ENCODE measurements at regions not wholly inside any gene's neighbourhood (a gene's known extent, or its start where the extent isn't known, plus 50 kb on each side); places are given as distances from the start of the nearest gene placed in this dataset.
"Not testable (repeated sequence)": the region's sequence is repeated elsewhere in the genome, so short reads cannot be mapped to it uniquely, and the experiment has no call there.

GRCh38 chr2:37569131-37569823 is 102.2 kb downstream of the CDC42EP3 start:
- no peak for DNase-seq (ENCODE audit: low read depth in 3 of 3, low spot score in 1 of 3)

DNA sequence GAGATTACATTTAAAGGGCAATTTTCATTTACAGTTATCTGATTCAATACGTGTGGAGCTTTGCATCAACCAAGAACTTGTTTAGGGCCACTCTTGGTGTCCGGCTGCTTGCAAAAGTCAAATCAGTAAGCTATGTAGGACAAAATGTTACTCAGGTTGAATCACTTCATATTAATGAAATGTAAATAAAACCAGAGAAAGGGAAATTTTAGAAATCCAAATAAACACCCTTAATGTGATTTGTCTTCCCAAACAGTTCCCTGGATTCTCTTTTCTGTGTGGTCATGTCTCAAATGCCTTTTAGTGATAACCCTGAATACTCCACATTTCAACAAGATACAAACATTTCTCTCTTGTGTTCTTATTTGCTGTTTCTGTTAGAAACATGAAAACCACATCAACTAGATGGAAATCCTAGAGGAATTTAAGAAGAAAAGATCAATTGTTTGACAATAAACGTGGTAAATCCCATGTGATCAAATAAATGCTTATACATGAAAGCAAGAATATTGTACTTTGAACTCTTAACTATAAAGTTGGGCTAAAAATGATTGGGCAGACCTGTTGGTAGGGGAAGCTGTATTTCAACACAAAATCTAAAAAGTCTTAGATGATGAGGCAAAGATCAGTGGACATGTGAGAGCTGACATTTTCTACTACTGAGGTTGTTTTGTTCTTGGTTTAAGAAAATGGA is 101.3 kb downstream of the CDC42EP3 start:
- no peak for DNase-seq (ENCODE audit: low read depth in 3 of 3, low spot score in 1 of 3)

DNA sequence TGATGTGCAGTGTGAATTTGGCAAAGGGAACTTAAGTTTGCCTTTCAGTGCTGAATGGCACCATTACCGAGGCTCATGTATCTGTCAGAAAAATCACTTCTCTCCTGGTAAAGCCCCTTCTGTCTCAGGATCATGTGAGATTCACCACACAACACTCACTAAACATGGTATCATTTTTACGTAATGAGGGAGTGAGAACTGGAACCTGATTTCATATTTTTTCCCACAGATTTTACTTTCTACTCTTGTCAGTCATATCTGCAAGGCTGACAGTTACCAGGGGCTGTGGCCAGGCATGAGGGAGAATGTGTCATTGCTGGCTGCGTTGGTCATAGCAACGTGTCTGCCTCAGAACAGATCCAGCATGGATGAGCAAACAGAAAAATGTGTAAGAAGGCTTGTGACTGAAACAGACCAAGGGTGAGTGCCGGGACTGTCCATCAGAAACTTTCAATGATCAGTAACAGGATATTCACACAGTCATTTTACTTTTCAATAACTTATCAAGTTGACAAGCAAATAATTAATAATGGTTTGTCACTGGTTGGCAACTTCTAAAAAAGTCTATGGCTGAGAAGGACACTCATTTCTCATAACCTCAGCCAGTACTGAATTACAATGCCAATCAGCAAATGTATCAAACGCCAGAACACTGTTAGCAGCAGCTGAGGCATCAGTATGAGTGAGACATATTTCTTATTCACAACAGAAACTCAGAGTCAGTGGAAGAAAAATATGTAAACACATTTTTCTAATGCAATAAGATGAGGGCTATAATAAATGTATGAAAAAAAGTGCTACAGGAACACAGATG is 100.5 kb downstream of the CDC42EP3 start:
- DNase-seq (ENCODE audit: low read depth in 3 of 3, low spot score in 1 of 3) = no peak

GRCh38 chr2:37571587-37572136 is 99.8 kb downstream of the CDC42EP3 start:
- DNase-seq (ENCODE audit: low read depth in 3 of 3, low spot score in 1 of 3) = no peak

GRCh38 chr2:37573451-37574388 is 97.7 kb downstream of the CDC42EP3 start:
- no peak for DNase-seq (ENCODE audit: low read depth in 3 of 3, low spot score in 1 of 3)

- no peak for DNase-seq (ENCODE audit: low read depth in 3 of 3, low spot score in 1 of 3)
Observed at GRCh38 chr2:37575780-37576179, 95.7 kb downstream of the CDC42EP3 start.

DNA sequence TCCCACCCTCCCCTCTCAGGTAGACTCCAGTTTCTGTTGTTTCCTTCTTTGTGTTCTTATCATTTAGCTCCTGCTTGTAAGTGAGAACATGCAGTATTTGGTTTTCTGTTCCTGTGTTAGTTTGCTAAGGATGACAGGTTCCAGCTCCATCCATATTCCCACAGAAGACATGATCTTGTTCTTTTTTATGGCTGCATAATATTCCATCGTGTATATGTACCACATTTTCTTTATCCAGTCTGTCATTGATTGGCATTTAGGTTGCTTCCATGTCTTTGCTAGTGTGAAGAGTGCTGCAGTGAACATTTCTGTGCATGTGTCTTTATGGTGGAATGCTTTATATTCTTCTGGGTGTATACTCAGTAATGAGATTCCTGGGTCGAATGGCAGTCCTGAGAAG is 95.2 kb downstream of the CDC42EP3 start:
- not testable (repeated sequence) for DNase-seq (ENCODE audit: low read depth in 3 of 3, low spot score in 1 of 3)

GRCh38 chr2:37576831-37577230 is 94.6 kb downstream of the CDC42EP3 start:
- no peak for DNase-seq (ENCODE audit: low read depth in 3 of 3, low spot score in 1 of 3)

DNA sequence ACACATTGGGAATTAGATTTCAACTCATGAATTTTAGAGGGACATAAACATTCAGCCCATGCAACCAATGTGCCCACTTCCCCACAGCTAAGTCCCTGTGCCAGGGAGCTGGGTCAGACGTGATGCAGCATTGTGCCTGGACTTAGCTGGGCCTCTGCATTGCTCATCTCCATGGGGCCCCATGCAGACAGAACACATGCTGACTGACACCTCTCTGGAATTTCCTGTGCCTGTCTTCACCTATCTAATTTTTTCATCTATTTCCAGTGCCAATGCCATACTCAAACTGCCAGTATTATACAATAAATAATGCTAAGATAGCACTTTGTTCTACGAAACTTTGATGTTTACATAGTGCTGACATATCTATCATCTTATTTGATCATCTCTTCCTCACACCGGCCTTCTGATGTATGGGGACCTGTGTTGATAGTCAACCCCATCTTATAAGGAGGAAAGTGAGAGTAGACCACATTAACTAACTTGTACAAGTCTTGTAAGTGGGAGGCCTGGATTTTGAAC is 92.2 kb downstream of the CDC42EP3 start:
- DNase-seq (ENCODE audit: low read depth in 3 of 3, low spot score in 1 of 3) = no peak

DNA sequence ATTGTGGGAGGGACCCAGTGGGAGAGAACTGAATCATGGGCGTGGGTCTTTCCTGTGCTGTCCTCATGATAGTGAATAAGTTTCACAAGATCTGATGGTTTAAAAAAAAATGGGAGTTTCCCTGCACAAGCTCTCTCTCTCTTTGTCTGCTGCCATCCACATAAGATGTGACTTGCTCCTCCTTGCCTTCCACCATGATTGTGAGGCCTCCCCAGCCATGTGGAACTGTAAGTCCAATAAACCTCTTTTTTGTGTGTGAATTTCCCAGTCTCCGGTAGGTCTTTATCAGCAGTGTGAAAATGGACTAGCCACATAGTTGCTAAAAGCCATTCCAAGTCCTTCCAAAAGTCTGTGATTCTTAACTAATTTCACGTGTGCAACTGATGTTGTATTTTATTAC is 91.5 kb downstream of the CDC42EP3 start:
- DNase-seq (ENCODE audit: low read depth in 3 of 3, low spot score in 1 of 3) = not testable (repeated sequence)

DNA sequence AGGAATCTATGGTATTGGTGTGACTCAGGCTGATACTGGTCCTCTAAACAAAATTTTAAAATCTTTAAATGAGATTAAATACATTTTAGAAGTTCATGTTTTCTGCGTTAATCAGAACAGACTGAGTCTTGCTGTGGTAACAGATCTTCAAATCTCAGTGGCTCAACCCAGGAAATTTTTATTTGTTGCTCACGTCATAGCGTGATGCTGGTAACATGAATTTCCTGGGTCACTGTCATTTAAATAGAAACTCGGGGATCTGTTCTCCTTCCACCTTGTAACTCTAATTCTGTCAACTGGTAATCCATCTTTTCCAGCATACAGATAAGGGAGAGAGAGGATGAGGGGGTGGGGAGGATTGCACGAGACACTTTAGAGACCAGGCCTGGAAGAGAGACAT is 90.0 kb downstream of the CDC42EP3 start:
- DNase-seq (ENCODE audit: low read depth in 3 of 3, low spot score in 1 of 3) = no peak

- DNase-seq (ENCODE audit: low read depth in 3 of 3, low spot score in 1 of 3) = no peak
Observed at GRCh38 chr2:37582481-37583220, 88.8 kb downstream of the CDC42EP3 start.

- no peak for DNase-seq (ENCODE audit: low read depth in 3 of 3, low spot score in 1 of 3)
Observed at GRCh38 chr2:37583402-37583801, 88.0 kb downstream of the CDC42EP3 start.

- DNase-seq (ENCODE audit: low read depth in 3 of 3, low spot score in 1 of 3) = no peak
Observed at GRCh38 chr2:37583867-37584266, 87.6 kb downstream of the CDC42EP3 start.

DNA sequence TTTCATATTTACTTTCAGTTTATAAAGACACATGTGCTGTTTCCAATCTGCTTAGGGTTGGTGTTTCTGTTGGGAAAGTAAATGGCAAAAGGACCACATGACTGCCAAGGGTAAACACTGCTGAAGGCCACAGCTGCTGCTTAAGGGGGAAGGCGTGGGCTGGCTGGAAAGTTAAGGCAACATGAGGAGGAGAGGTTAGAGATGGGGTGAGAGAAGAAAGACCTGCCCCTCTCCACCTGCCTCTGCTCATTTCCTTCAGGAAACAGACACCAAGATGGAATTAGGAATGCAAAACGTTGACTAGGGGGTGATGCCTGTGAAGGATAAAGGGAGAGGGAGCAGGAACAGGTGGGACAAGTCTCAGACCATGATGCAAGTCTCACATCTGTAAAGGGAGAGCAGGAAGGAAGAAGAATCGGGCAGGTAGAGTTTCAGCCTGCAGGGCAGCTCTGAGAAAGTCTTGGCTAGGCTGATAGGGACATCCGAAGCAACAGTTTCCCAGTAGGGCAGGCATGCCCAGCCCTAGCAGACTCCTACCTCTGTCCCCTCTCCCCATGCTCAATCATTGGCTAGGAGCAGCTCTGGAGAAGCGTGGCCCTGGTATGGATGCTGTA is 86.0 kb downstream of the CDC42EP3 start:
- DNase-seq (ENCODE audit: low read depth in 3 of 3, low spot score in 1 of 3) = no peak

- peak; percentile 39 to 62 (median 58) for DNase-seq (ENCODE audit: low read depth in 3 of 3, low spot score in 1 of 3)
Observed at GRCh38 chr2:37585982-37586621, 85.3 kb downstream of the CDC42EP3 start.

DNA sequence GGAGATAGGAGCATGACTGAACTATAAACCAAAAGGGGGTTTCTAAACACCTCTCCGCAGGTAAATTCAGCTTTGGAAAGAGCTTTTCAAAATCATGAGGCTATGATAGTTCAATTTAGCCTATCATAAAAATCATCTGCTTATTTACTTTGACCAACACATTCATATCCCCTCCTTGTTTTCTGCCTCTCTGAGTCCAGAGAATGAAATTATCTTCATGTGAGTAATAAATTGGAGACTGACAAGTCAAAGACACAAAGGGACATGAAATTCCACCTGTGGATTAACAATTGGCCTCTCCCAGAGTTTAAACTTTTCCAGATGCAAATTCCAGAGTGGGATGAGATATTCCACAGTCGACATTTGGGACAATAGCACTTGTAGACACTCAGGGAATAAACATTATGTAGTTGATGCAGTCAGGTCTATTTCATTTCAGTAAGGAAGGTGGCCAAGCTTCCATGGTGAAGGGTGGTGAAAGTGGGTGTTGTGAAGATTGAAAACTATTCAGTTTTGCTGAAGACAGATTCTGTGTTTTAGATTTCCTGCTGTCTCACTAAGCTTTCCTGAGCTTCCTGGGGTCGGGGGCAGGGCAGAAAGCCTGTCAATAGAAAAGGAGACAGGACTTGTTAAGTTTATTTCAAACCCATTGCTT is 84.7 kb downstream of the CDC42EP3 start:
- DNase-seq (ENCODE audit: low read depth in 3 of 3, low spot score in 1 of 3) = no peak

- no peak for DNase-seq (ENCODE audit: low read depth in 3 of 3, low spot score in 1 of 3)
Observed at GRCh38 chr2:37587817-37588216, 83.6 kb downstream of the CDC42EP3 start.
